ENCODE measurements at regions not wholly inside any gene's neighbourhood (a gene's known extent, or its start where the extent isn't known, plus 50 kb on each side); places are given as distances from the start of the nearest gene placed in this dataset.
"Not testable (repeated sequence)": the region's sequence is repeated elsewhere in the genome, so short reads cannot be mapped to it uniquely, and the experiment has no call there.

GRCh38 chr15:62901909-62902546, 140.5 kb upstream of the TPM1 start:
- DNase-seq, result no peak

GRCh38 chr15:62902821-62903220, 139.7 kb upstream of the TPM1 start:
- DNase-seq, result no peak

- no peak for DNase-seq
Observed at GRCh38 chr15:62903437-62903836, 139.1 kb upstream of the TPM1 start.

- no peak for DNase-seq
Observed at GRCh38 chr15:62904041-62904910, 138.3 kb upstream of the TPM1 start.

GRCh38 chr15:62906627-62907026, 135.9 kb upstream of the TPM1 start:
- DNase-seq, result no peak

- no peak for DNase-seq
Observed at GRCh38 chr15:62907275-62907674, 135.3 kb upstream of the TPM1 start.

- not testable (repeated sequence) for DNase-seq
Observed at GRCh38 chr15:62908341-62908740, 134.2 kb upstream of the TPM1 start.

- DNase-seq, result no peak
Observed at GRCh38 chr15:62909257-62909656, 133.3 kb upstream of the TPM1 start.

GRCh38 chr15:62912282-62912681, 130.3 kb upstream of the TPM1 start:
- DNase-seq, result no peak

GRCh38 chr15:62912808-62913207, 129.7 kb upstream of the TPM1 start:
- no peak for DNase-seq

- DNase-seq, result no peak
Observed at GRCh38 chr15:62913246-62913645, 129.3 kb upstream of the TPM1 start.

GRCh38 chr15:62914461-62915079, 128.0 kb upstream of the TPM1 start:
- no peak for DNase-seq

- no peak for DNase-seq
Observed at GRCh38 chr15:62920682-62921502, 121.7 kb upstream of the TPM1 start.

GRCh38 chr15:62922514-62922913, 120.0 kb upstream of the TPM1 start:
- DNase-seq, result no peak

GRCh38 chr15:62925875-62926274, 116.7 kb upstream of the TPM1 start:
- no peak for DNase-seq

GRCh38 chr15:62927196-62927595, 115.4 kb upstream of the TPM1 start:
- no peak for DNase-seq

- DNase-seq, result no peak
Observed at GRCh38 chr15:62927836-62928235, 114.7 kb upstream of the TPM1 start.

- no peak for DNase-seq
Observed at GRCh38 chr15:62928242-62928999, 114.1 kb upstream of the TPM1 start.

GRCh38 chr15:62929000-62929357, 113.6 kb upstream of the TPM1 start:
- DNase-seq, result no peak

GRCh38 chr15:62931650-62932049, 110.9 kb upstream of the TPM1 start:
- no peak for DNase-seq

GRCh38 chr15:62932436-62932835, 110.1 kb upstream of the TPM1 start:
- no peak for DNase-seq

GRCh38 chr15:62933386-62933785, 109.2 kb upstream of the TPM1 start:
- DNase-seq, result no peak

Measured in NCI-H1048 (cell line).